ENCODE measurements at regions not wholly inside any gene's neighbourhood (a gene's known extent, or its start where the extent isn't known, plus 50 kb on each side); places are given as distances from the start of the nearest gene placed in this dataset.

GRCh38 chr14:94876306-94876705, 106.4 kb upstream of the GSC start:
- intact Hi-C loops (cut with DNase I) = no loop called here
- H3K4me1 ChIP-seq (ENCODE audit: control insufficient read depth in 2 of 3, insufficient read depth in 2 of 3, low read depth in 1 of 3, low read length in 3 of 3) = no peaks in the 10 kb centered on the region
- no peak for FAIRE-seq
- no peaks in the 10 kb centered on the region for H3K36me3 ChIP-seq (ENCODE audit: control insufficient read depth in 2 of 3, insufficient read depth in 3 of 3, low read length in 3 of 3)
- TF ChIP-seq, protein P1, sequence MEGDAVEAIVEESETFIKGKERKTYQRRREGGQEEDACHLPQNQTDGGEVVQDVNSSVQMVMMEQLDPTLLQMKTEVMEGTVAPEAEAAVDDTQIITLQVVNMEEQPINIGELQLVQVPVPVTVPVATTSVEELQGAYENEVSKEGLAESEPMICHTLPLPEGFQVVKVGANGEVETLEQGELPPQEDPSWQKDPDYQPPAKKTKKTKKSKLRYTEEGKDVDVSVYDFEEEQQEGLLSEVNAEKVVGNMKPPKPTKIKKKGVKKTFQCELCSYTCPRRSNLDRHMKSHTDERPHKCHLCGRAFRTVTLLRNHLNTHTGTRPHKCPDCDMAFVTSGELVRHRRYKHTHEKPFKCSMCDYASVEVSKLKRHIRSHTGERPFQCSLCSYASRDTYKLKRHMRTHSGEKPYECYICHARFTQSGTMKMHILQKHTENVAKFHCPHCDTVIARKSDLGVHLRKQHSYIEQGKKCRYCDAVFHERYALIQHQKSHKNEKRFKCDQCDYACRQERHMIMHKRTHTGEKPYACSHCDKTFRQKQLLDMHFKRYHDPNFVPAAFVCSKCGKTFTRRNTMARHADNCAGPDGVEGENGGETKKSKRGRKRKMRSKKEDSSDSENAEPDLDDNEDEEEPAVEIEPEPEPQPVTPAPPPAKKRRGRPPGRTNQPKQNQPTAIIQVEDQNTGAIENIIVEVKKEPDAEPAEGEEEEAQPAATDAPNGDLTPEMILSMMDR (IDR thresholded peaks at IDR 0.05; ENCODE audit: borderline replicate concordance, extremely low read depth, insufficient read depth) = no peak
- no peak for DNase-seq
- H3K4me3 ChIP-seq (ENCODE audit: low read length in 3 of 3) = no peak overlapping the region
- no peaks in the 10 kb centered on the region for H3K27me3 ChIP-seq (ENCODE audit: control insufficient read depth, insufficient read depth, low read length)
- H3K9ac ChIP-seq (ENCODE audit: low read length in 3 of 3) = no peak overlapping the region
- no peaks in the 10 kb centered on the region for H3K9me3 ChIP-seq (ENCODE audit: control insufficient read depth in 2 of 3, insufficient read depth in 1 of 3, low read length in 3 of 3)
- no peak overlapping the region for H3K27ac ChIP-seq (ENCODE audit: low read depth in 2 of 2, low read length in 2 of 2)

DNA sequence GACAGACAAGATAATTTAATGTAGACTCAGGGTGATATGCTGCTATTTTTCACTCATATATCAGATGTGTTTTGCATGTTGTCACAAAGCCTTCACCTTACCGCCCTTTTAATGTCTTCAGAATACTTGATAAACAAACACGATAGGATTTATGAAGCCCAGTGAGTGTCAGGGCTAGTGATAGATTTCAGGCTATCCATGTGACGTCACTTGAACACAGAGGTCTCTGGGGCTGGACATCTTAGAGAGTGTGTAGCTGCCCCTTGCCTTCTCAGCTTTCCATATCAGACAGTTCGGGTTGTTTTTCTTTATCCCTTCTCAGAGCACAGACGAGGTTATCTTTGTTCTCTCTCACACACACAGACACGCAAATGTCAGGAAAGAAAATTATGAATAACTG, 105.3 kb upstream of the GSC start:
- intact Hi-C loops (cut with DNase I) = no loop called here
- no peaks in the 10 kb centered on the region for H3K36me3 ChIP-seq (ENCODE audit: control insufficient read depth in 2 of 3, insufficient read depth in 3 of 3, low read length in 3 of 3)
- DNase-seq (no peak), FAIRE-seq (no peak)
- H3K4me3 ChIP-seq (ENCODE audit: low read length in 3 of 3) = no peak overlapping the region
- no peak overlapping the region for H3K27ac ChIP-seq (ENCODE audit: low read depth in 2 of 2, low read length in 2 of 2)
- H3K4me1 ChIP-seq (ENCODE audit: control insufficient read depth in 2 of 3, insufficient read depth in 2 of 3, low read depth in 1 of 3, low read length in 3 of 3) = no peaks in the 10 kb centered on the region
- H3K9me3 ChIP-seq (ENCODE audit: control insufficient read depth in 2 of 3, insufficient read depth in 1 of 3, low read length in 3 of 3) = no peaks in the 10 kb centered on the region
- H3K27me3 ChIP-seq (ENCODE audit: control insufficient read depth, insufficient read depth, low read length) = no peaks in the 10 kb centered on the region
- TF ChIP-seq, protein P1 (IDR thresholded peaks at IDR 0.05; ENCODE audit: borderline replicate concordance, extremely low read depth, insufficient read depth) = no peak
- no peak overlapping the region for H3K9ac ChIP-seq (ENCODE audit: low read length in 3 of 3)

- intact Hi-C loops (cut with DNase I) = no loop called here
- Histone ChIP-seq H3K4me3 (ENCODE audit: low read length in 3 of 3) (no peak overlapping the region), H3K36me3 (ENCODE audit: control insufficient read depth in 2 of 3, insufficient read depth in 3 of 3, low read length in 3 of 3) (no peaks in the 10 kb centered on the region), H3K27me3 (ENCODE audit: control insufficient read depth, insufficient read depth, low read length) (no peaks in the 10 kb centered on the region), H3K9ac (ENCODE audit: low read length in 3 of 3) (no peak overlapping the region), H3K4me1 (ENCODE audit: control insufficient read depth in 2 of 3, insufficient read depth in 2 of 3, low read depth in 1 of 3, low read length in 3 of 3) (no peaks in the 10 kb centered on the region), H3K9me3 (ENCODE audit: control insufficient read depth in 2 of 3, insufficient read depth in 1 of 3, low read length in 3 of 3) (no peaks in the 10 kb centered on the region), H3K27ac (ENCODE audit: low read depth in 2 of 2, low read length in 2 of 2) (no peak overlapping the region)
- no peak for FAIRE-seq
- DNase-seq = no peak
- TF ChIP-seq, protein P1 (IDR thresholded peaks at IDR 0.05; ENCODE audit: borderline replicate concordance, extremely low read depth, insufficient read depth) = no peak
These were observed 98.8 kb upstream of the GSC start for GRCh38 chr14:94868772-94869072.

DNA sequence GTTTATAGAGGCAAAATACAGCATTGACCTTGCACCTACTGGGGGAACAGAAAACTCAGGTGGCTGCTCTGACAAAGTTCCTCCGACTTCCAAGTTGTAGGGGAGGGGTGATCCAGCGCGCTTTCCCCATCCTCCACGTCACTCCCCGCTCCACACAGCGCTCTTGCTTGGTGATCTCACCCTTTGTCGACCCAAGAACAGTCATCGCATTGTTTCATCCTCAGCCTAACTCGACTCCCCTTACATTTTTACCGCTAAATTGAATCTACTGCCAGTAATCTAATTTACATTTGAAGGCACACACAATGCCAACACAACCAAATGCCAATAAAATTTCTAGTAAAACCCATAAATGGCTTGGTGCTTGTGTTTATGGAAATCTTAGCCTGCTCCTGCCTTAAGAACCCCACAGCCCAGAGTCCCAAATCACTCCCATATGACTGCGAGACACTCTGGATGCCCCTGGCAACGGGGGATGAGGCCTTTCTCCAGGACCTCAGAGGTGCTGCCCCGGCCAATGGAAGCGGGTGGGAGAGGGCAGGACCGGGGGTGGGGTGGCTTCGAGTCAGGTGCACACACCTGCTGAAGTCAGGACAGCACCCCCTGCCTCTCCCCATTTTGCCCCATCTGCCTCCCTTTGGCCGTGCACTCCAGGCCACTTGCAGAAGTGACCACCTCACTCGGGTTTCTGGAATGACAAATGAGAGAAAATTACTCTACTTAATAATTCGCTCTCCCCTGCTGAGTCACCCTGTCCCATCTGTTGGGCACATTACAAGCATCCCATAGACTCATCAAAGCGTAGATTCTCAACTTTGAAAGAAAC, 98.2 kb upstream of the GSC start:
- DNase-seq = peak in 1 of 5 donors; percentile 23
- intact Hi-C loops (cut with DNase I) = no loop called here
- TF ChIP-seq, protein P1 (IDR thresholded peaks at IDR 0.05; ENCODE audit: borderline replicate concordance, extremely low read depth, insufficient read depth) = no peak

More for the DNA sequence above, 98.2 kb upstream of the GSC start:
- no peaks in the 10 kb centered on the region for H3K9me3 ChIP-seq (ENCODE audit: control insufficient read depth in 2 of 3, insufficient read depth in 1 of 3, low read length in 3 of 3)
- H3K4me3 ChIP-seq (ENCODE audit: low read length in 3 of 3) = no peak overlapping the region
- H3K27ac ChIP-seq (ENCODE audit: low read depth in 2 of 2, low read length in 2 of 2) = no peak overlapping the region
- H3K9ac ChIP-seq (ENCODE audit: low read length in 3 of 3) = no peak overlapping the region
- no peaks in the 10 kb centered on the region for H3K36me3 ChIP-seq (ENCODE audit: control insufficient read depth in 2 of 3, insufficient read depth in 3 of 3, low read length in 3 of 3)
- no peaks in the 10 kb centered on the region for H3K27me3 ChIP-seq (ENCODE audit: control insufficient read depth, insufficient read depth, low read length)
- no peaks in the 10 kb centered on the region for H3K4me1 ChIP-seq (ENCODE audit: control insufficient read depth in 2 of 3, insufficient read depth in 2 of 3, low read depth in 1 of 3, low read length in 3 of 3)
- no peak for FAIRE-seq

Measured in kidney (tissue), 13 donors.